ENCODE measurements at regions not wholly inside any gene's neighbourhood (a gene's known extent, or its start where the extent isn't known, plus 50 kb on each side); places are given as distances from the start of the nearest gene placed in this dataset.
A peak's percentile ranks its signal among the peaks of the same experiment; 100 is the strongest.

DNA sequence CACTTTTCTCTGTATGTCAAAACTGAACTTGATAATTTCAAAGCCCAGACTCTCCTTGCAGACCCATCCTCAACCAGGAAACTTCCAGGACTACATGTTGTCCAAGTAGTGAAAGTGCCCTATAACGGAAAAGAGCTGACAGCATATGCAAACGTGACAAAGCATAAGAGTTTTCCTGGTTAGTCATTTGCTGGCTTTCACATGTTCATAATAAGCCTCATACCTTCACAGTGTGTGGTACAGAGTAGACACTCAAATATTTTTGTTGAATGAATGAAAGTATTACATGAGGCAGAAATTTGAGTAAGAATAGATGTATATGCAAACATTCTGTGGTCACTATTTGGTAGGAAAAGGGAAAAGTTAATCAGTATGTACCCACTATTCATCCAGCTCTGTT is 473.3 kb downstream of the MRPL39 start:
- FAIRE-seq, result no peak

DNA sequence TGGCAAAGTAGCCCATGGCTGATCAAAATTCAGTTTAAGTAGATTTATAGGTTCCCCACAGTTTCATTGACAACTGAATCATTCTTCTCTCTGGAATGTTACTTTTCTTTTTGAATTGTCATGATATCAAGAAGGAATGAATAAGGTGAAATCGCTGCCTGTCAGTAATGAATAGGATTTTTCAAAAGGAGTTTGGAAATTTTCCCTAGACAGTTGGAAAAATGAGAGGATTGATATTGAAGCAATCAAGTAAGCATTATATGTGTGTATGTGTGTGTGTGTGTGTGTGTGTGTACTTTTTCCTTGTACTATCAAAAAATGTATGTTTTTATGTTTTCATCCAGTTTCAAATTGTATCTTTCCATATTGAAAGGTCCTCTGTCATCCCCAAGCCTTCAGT is 479.5 kb downstream of the MRPL39 start:
- no peak for FAIRE-seq

DNA sequence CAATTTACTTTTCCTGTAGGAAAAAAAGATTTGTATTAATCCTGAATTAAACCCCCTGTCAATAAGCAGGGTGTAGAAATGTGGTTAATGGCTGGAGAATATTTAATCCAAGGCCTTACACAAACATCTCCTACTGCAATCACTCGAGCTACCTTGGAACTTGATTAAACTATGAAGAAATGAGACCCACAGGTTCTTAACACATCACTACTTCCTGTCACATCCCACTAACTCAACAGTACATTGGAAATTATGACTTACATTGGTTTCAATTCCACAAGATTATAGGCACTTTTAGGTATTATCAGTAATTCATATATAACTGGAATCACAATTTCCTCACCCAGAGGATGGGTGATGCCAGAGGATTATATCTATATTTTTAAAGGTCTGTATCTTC is 480.3 kb downstream of the MRPL39 start:
- no peak for FAIRE-seq

DNA sequence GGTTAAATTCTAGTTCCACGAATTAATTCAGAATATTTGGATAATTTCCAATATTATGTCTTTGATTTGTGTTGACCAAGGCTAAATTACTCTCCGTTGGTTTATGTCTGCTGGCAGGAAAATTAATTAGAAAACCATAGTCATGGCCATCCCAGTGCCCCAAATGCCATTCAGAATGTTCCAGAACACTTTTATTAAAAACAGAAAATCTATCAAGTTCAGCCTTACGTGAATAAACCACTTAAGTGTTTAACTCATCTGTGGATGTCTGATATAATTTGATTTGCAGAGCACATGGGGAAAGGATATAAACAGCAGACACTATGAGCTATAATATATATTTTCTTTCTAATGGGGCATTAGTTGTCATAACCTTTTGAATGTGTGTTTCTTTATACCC is 480.7 kb downstream of the MRPL39 start:
- FAIRE-seq, result no peak

DNA sequence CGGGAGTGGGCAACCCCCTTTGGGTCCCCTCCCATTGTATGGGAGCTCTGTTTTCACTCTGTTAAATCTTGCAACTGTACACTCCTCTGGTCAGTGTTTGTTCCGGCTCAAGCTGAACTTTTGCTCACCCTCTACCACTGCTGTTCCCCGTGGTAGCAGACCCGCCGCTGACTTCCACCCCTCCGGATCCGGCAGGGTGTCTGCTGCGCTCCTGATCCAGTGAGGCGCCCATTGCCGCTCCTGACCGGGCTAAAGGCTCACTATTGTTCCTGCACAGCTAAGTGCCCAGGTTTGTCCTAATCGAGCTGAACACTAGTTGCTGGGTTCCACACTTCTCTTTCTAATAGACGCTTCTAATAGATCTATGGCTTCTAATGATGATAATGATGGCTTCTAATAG is 488.6 kb downstream of the MRPL39 start:
- no peak for FAIRE-seq

DNA sequence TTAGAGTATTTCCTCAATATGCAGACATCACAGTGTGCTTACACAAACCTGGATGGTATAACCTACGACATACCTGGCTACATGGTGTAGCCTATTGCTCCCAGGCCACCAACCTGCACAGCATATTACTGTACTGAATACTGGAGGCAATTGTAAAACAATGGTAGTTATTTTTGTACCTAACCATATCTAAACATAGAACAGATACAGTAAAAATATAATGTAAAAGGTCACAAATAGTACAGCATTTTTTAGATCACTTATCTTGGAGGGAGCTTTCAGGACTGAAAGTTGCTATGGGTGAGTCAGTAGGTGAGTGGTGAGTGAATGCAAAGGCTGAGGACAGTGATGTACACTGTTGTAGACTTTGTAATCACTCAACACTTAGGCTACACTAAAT is 492.3 kb downstream of the MRPL39 start:
- FAIRE-seq, result no peak

DNA sequence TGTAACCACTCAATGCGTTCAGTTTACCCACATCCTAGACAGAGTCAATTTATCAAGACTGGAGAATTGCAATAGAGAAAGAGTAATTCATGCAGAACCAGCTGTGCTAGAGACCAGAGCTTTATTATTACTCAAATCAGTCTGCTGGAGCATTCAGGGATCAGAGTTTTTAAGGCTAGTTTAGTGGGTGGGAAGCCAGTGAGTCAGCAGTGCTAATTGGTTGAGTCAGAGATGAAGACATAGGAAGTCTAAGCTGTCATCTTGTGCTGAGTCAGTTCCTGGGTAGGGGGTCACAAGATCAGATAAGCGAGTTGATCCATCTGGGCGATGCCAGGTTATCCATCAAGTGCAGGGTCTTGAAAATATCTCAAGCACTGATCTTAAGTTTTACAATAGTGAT is 499.6 kb downstream of the MRPL39 start:
- FAIRE-seq, result no peak

DNA sequence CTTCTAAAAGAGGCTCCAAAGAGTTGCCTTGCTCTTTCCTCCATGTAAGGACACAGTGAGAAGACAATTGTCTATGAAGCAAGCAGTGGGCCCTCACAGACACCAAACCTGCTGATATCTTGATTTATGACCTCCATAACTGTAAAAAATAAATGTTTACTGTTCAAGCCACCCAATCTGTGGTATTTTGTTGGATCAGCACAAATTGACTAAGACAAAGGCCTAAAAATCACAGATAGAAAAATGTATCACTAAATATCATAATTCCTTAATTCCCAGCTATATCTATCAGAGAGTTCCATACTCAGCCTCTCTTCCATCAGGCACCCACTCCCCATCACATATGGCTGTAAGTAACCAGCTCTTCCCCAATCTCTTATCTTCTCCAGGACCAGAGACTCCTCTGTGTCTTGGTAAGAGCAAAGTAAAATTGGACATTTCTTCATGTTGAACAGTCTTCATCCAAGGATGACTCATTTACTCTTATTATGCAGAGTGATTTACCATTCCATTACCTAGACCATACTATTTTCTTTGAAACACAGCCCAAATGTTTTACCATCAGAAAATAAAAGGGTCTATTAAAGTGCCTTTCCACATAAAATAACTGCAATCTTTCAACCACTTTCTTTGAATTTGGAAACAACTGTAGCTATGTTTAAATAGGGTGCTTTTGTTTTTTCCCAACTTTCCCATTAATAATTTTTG is 503.6 kb downstream of the MRPL39 start:
- no peak for FAIRE-seq

DNA sequence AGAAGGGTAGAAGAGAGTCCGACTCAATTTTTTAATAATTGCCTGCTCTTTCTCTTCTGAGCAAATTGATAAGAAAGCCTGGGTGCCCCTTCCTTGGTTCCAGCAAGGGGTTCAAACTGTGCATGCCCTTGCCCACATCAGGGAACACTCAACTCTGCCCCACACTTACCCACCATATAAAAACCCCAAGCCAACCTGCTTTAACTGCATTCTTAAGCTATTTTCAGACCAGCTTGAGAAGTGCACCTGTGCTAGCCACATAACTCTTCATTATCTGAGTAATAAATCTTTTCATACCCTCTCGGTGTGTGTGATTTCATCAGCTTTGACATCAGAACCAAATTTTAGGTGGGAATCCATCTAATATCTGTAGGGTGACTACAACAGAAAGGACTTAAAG is 509.6 kb downstream of the MRPL39 start:
- FAIRE-seq, result no peak

DNA sequence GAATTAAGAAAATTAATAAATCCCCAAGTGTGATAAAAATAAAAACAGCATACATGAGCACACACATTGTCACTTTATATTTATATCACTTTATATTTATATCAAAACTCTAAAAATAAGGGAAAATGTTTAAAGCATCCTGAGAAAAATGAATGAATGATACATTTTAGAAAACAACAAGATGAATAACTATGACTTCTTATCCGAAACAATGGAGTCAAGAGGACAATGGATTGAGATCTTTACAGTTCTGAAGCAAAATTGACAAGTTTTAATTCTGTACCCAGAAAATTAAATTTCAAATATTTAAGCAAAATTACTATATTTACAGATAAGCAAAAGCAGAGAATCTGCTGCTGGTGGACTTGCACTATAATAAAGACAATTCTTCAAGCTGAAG is 512.6 kb downstream of the MRPL39 start:
- no peak for FAIRE-seq

DNA sequence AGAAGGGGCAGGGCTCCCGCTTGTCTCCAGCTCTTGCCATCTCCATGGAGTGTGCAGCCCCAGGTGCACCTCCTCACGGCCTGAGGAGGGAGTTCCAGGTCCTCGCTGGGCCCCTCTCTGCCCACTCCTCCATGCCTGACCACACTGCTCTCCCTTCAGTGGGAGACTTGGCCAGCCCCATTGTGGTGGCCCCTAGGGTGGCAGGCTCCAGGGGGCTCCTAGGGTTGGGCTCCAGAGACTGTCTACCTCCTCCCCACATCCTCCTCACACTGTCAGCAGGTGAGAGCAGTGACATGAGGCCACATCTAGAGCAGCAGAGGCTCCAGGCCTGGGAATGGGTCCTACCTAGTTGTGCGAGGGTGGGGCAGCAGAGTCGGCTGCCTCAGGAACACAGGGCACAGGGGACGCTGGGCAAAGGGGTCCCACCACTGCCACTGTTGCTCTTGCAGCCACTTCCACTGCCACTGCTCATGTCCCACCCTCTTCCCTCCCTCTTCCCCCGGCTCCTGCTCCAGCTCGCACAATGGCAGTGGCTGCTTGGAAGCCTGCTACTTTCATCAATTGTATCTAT is 514.8 kb downstream of the MRPL39 start:
- FAIRE-seq, result no peak

DNA sequence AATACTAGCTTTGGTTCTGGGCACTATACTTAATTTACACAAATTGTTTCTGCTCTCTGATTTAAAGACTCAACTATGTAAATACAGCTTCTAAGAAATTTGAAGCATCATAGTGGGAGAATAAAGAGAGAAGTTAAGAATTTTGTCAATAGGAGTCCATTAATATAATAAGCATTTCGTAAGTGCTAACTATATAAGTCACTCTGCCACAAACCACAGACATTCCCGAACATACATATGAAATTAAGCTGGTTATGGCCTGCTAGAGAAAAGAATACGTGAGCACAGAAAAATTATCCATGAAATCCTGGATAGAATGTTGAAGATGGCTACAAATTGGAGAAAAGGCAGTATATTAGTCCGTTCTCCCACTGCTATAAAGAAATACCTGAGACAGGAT is 526.2 kb downstream of the MRPL39 start:
- no peak for FAIRE-seq

DNA sequence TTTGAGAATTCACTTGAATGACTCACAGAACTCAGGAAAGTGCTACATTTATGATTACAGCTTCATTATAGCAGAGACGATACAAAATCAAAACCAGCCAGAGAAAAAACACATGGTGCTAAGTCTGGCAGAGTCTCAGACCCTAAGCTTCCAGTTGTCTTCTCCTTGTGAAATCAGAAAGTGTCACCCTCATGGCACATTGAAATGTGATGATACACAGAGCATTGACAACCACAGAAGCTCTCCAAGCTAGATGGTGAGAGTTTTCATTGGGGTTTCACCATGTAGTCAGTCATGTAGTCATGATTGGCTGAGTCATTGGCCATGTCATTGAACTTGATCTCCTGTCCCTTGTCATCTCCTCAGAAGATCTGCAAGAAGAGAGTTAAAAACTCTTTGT is 526.6 kb downstream of the MRPL39 start:
- FAIRE-seq, result no peak

DNA sequence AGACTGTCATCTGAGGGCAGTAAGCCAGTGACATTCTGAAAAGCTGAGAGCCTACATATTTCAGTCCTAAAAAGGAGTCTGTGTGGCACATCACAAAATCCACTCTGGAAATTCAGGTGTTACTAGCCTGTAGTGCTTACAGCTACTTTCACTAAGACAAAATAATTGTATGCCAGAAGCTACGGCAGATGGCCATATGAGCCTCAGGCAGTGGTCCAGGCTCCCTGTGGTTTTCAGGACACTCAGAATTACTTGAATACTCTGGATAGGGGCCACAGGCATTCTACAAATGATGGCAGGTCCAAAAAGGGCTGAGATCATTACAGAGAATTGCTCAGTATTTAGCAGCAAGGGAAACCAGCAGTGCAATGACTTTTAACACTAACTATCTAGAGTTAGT is 527.1 kb downstream of the MRPL39 start:
- FAIRE-seq, result no peak

DNA sequence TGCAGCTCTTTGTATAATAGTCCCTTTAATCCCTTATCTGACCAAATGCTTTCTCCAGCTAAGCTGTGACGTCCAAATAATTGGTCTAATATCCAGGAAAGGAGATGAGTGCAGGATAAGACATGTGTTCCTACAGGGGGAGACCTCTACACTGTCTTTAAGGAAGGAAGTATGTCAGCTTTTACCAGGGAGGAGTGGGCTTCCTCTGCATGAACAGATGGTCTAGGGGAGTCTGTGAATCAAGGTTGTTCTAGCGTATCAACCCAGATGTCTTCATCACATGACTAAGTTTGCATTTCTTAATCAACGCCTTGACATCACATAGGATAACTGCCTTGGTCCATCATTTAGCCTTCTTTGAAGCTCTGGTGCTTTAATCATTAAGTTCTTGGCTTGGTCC is 528.2 kb downstream of the MRPL39 start:
- FAIRE-seq, result no peak

DNA sequence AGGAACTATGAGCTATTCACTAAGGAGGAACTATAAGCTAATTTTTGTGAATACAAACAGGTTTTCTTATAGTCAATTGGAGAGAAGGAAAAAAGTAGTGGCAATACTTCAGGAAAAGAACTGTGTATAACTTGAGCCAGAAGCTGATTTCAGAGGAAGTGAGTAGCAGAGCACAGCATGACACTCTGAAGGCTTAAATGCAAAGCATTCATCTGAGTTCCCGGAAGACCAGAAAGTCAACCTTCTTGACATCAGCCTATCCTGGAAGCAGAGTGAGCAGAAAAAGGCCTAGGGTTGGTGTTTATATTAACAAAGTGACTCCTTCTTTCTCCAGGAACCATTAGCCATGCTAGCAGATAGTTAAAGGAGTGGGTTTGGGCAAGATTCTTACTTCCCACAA is 545.2 kb downstream of the MRPL39 start:
- no peak for FAIRE-seq

DNA sequence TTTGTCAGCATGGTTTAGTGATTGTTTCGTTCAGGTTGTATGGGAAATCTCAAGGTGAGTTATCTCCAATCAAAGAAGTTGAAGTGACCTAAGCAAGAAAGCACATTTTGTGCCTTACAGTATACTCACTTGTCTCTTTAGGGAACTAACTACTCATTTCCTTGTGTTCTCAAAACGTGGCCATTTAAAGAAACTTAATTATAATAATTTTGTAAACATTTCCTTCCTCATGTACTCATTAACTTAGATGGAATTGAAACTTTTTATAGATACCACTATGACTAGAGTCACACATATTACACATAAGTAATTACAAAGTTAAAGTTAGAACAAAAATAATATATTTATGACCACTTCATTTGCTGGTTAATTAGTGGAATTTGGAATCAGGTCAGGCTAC is 552.6 kb downstream of the MRPL39 start:
- FAIRE-seq, result no peak

DNA sequence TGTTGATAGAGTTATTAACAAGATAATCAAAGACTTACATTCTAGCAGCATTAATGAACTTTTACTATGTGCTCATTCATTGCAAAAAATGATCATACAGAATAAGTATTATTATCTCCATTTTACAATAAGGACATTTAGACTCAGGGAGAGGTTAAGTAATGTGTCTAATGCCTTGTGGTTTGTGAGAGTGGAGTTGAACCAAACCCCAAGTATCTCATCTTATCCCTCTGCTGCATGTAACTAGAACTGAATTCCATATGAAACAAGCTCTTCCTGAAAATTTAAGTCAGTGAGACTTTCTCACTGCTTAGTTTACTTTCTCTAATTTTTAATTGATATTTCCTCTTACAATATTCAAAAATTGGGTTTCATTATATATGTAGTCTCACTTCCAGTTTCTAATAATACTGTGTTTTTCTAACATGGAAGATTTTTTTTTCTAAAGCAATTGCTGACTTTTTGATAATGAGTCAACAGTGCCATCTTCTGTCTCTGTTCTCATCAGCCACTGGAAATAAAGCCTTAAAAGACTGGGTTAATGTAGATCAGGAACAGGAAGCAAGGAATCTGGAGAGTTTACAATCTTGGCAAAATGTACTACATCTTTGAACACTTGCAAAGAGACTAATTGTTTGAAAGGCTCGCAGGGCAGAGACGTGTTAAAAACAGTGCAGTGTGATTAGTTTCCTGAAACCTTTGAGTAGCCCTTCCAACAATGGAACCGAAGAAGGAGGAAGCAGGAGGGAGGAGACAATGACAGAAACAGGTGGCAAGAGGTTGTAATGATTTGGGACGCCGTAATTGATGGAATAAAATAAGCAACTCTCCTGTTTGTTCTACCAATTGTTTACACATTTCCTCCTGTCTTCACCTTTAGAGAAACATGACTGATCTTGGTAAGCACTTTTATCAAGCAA is 567.6 kb downstream of the MRPL39 start:
- FAIRE-seq, result peak; percentile 83

DNA sequence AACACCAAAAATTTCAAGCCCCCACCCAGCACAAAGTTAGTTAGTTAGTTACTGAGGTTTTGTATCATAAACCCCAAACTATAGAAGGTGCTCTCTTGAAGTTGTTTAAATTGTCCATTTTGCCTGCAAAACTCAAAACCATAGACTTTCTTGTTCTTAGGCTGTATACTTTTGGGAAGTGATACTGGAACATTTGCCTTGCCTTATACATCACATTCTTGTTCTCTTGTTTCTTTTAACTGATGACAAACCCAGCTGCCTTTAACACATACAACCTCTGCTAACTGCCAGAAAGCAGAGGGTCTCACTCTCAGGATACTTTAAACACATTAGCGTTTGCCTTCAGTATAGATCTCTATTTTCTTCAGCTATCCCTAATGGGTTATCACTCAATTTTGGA is 570.5 kb downstream of the MRPL39 start:
- FAIRE-seq, result no peak

DNA sequence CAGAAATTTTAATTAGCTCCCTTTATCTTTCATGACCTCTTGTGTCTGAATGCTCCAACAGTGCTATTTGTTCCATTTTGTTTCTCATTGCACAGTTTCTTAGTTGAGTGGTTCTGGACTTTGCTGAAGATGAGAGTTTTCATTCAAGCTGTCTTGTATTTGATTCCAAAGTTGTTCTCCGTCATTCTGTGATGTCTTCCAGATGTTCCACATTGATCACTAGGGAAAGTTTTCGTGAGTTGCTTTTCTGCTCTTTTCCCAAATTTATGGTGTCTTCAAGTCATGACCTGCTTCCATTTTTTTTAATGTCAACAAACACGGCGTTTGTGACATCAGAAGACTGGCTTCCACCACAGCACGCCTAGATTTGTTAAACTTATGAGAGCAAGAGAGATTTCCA is 575.5 kb downstream of the MRPL39 start:
- FAIRE-seq, result no peak

DNA sequence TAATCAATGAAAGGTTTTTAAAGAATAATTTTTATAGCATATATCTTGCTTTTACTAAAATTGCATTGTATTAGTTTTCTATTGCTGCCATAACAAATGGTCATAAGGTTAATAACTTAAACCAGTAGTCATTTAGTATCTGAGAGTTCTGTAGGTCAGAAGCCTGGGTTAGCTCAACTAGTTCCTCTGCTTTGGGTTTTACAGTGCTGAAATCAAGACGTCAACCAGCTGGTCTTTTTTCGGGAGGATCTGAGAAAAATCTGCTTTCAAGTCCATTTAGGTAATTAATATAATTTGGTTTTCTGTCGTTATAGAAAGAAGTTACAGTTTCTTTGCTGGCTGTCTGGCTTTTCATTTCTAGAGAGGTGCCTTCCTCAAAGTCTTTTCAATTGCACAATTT is 577.7 kb downstream of the MRPL39 start:
- peak; percentile 46 for FAIRE-seq

DNA sequence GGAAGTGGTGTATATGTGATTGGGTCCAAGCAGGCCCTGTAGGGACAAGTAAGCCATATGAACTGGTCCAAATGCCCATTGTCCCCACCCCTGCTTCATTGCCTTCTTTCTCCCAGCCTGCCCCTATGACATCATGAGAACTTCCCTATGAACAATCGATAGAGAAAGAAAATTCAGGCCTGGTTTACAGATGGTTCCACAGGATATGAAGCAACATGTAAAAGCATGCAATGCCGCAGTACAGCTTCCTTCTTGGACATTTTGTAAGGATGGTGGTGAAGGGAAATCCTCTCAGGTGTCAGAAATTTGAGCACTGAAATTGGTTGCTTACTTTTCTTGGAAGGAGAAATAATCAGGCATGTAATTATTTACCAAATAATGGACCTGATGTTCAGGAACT is 581.7 kb downstream of the MRPL39 start:
- FAIRE-seq, result no peak

DNA sequence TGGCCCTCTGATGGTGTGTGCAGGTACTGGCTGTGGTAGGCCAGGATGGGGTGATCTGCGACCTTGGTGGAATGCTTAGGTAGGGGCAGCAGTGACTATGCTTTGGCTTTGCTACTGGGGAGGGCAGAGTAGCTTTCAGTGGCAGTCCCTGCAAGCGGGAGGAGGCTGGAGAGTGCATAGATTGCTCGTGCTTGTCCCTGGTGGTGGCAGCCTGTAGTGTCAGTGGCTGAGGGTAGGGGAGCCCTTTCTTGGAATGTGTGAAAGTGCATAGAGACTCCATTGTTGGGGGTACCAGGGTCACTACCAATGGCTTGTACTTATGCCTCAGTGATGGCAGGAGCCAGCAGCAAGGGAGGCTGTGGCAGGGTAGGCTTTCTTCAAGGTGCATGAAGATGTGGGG is 582.6 kb downstream of the MRPL39 start:
- no peak for FAIRE-seq

DNA sequence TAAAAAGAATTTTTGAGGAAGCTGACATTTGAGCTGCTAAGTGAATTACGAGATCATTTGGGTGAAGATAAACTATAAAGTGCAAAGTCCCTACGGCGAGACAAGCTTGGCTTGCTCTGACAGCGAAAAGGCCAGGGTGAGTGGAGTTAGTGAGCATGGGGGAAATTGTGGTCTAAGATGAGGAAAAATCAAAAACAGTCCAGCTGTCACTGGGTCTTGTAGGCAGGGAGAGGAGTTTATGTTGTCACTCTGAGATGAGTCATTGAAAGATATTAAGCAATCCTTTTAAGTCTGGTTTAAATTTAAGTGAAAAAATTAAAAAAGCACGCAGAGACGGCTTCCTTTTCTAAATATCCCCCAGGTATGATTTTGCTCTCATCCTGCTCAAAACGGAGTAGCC is 601.9 kb downstream of the MRPL39 start:
- FAIRE-seq, result no peak

Data from endometrium (tissue), 2 donors.